ENCODE measurements at regions not wholly inside any gene's neighbourhood (a gene's known extent, or its start where the extent isn't known, plus 50 kb on each side); places are given as distances from the start of the nearest gene placed in this dataset.

DNA sequence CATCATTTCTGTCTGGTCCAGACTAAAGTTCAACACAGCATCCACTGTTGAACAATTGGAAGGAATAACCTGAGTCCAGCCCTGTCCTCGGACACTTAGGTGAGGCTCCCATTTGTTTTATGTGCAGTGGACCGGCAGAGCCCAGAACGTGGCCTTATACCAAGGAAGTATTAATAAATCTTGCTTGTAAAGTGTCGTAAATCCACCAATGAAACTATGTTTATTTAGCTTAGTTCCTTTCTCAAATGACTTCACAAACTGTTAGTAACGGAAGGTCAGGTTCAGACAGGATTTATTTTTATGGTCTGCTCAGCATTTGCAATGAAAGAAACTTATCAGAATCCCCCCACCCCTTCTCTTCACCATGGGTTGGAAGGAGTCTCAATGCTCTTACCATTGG, 149.5 kb downstream of the PCSK1 start:
- Histone ChIP-seq H3K27ac (ENCODE audit: low read depth in 2 of 2, low read length in 1 of 2) (no peak overlapping the region), H2AFZ (ENCODE audit: low read depth) (no peak overlapping the region), H4K20me1 (ENCODE audit: insufficient read depth) (no peaks in the 10 kb centered on the region), H3K4me3 (ENCODE audit: low read depth in 2 of 2, low read length in 1 of 2) (no peak overlapping the region), H3K4me1 (ENCODE audit: control insufficient read depth in 1 of 2, insufficient read depth in 2 of 2, low read depth in 1 of 2, low read length in 1 of 2) (peaks cover 0 to 7% of the 10 kb centered on the region in 2 experiments; a peak in 3 of 4 replicates), H3K9me2 (no peaks in the 10 kb centered on the region), H3K79me2 (ENCODE audit: insufficient read depth) (no peaks in the 10 kb centered on the region), H3K9ac (no peak overlapping the region), H3K36me3 (replicated peaks in 1 of 2; ENCODE audit: control insufficient read depth in 1 of 2, insufficient read depth in 2 of 2, low read length in 1 of 2) (no peaks in the 10 kb centered on the region), H3K9me3 (no peaks in the 10 kb centered on the region), H3K4me2 (no peak overlapping the region), H3F3A (replicated peaks; ENCODE audit: insufficient read depth) (no peaks in the 10 kb centered on the region), H3K27me3 (ENCODE audit: insufficient read depth) (no peaks in the 10 kb centered on the region)
- POLR2A ChIA-PET, result no interaction called here
- CTCF ChIA-PET, result no interaction called here
- 97% methylated on average over 5 of the region's 5 CpGs for WGBS (ENCODE audit: low lambda C conversion rate)
- TF ChIP-seq CHD2 (IDR thresholded peaks at IDR 0.05; ENCODE audit: low read length, partially characterized antibody), result no peak
- TF ChIP-seq JUND (IDR thresholded peaks at IDR 0.05), result no peak
- TF ChIP-seq, protein P1, sequence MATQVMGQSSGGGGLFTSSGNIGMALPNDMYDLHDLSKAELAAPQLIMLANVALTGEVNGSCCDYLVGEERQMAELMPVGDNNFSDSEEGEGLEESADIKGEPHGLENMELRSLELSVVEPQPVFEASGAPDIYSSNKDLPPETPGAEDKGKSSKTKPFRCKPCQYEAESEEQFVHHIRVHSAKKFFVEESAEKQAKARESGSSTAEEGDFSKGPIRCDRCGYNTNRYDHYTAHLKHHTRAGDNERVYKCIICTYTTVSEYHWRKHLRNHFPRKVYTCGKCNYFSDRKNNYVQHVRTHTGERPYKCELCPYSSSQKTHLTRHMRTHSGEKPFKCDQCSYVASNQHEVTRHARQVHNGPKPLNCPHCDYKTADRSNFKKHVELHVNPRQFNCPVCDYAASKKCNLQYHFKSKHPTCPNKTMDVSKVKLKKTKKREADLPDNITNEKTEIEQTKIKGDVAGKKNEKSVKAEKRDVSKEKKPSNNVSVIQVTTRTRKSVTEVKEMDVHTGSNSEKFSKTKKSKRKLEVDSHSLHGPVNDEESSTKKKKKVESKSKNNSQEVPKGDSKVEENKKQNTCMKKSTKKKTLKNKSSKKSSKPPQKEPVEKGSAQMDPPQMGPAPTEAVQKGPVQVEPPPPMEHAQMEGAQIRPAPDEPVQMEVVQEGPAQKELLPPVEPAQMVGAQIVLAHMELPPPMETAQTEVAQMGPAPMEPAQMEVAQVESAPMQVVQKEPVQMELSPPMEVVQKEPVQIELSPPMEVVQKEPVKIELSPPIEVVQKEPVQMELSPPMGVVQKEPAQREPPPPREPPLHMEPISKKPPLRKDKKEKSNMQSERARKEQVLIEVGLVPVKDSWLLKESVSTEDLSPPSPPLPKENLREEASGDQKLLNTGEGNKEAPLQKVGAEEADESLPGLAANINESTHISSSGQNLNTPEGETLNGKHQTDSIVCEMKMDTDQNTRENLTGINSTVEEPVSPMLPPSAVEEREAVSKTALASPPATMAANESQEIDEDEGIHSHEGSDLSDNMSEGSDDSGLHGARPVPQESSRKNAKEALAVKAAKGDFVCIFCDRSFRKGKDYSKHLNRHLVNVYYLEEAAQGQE (IDR thresholded peaks at IDR 0.05; ENCODE audit: low read depth, low read length), result no peak
- TF ChIP-seq EP300 (IDR thresholded peaks at IDR 0.05; ENCODE audit: borderline replicate concordance in 1 of 2, low read depth in 1 of 2, low read length in 1 of 2), result no peak
- no peak for TF ChIP-seq NFIC (IDR thresholded peaks at IDR 0.05; ENCODE audit: borderline replicate concordance)
- TF ChIP-seq, protein P2, sequence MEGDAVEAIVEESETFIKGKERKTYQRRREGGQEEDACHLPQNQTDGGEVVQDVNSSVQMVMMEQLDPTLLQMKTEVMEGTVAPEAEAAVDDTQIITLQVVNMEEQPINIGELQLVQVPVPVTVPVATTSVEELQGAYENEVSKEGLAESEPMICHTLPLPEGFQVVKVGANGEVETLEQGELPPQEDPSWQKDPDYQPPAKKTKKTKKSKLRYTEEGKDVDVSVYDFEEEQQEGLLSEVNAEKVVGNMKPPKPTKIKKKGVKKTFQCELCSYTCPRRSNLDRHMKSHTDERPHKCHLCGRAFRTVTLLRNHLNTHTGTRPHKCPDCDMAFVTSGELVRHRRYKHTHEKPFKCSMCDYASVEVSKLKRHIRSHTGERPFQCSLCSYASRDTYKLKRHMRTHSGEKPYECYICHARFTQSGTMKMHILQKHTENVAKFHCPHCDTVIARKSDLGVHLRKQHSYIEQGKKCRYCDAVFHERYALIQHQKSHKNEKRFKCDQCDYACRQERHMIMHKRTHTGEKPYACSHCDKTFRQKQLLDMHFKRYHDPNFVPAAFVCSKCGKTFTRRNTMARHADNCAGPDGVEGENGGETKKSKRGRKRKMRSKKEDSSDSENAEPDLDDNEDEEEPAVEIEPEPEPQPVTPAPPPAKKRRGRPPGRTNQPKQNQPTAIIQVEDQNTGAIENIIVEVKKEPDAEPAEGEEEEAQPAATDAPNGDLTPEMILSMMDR (IDR thresholded peaks at IDR 0.05), result no peak
- no peak for TF ChIP-seq NRF1 (IDR thresholded peaks at IDR 0.05; ENCODE audit: low read depth, low read length)
- no peak for DNase-seq

DNA sequence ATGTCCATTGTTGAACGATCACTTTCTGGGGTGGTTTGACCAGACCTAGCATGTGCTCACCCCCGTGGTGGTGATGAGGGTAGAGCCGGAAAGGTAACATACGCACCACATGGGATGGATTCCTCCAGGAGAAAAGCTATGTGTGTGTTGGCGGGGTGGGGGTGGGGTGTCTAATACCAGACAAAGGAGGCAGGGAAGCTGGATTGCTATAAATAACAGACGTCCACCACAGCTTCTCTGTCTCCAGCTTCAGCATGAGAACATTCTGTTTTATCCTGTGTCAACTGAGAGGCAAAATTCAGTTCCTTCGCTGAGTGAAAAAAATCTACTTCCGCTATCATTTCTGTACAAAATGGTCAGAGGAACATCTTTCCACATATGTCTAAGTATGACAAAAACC, 151.0 kb downstream of the PCSK1 start:
- Histone ChIP-seq H3K9me2 (no peaks in the 10 kb centered on the region), H3K9ac (no peak overlapping the region), H3K27me3 (ENCODE audit: insufficient read depth) (no peaks in the 10 kb centered on the region), H3K36me3 (replicated peaks in 1 of 2; ENCODE audit: control insufficient read depth in 1 of 2, insufficient read depth in 2 of 2, low read length in 1 of 2) (no peaks in the 10 kb centered on the region), H3F3A (replicated peaks; ENCODE audit: insufficient read depth) (no peaks in the 10 kb centered on the region), H3K9me3 (no peaks in the 10 kb centered on the region), H3K4me3 (ENCODE audit: low read depth in 2 of 2, low read length in 1 of 2) (no peak overlapping the region), H3K4me1 (ENCODE audit: control insufficient read depth in 1 of 2, insufficient read depth in 2 of 2, low read depth in 1 of 2, low read length in 1 of 2) (peaks cover 0 to 7% of the 10 kb centered on the region in 2 experiments; a peak in 2 of 4 replicates), H3K79me2 (ENCODE audit: insufficient read depth) (no peaks in the 10 kb centered on the region), H2AFZ (ENCODE audit: low read depth) (no peak overlapping the region), H3K4me2 (no peak overlapping the region), H3K27ac (ENCODE audit: low read depth in 2 of 2, low read length in 1 of 2) (no peak overlapping the region), H4K20me1 (ENCODE audit: insufficient read depth) (no peaks in the 10 kb centered on the region)
- TF ChIP-seq ELF1 (IDR thresholded peaks at IDR 0.05) (no peak), RAD21 (IDR thresholded peaks at IDR 0.05; ENCODE audit: low read length) (no peak), YY1 (IDR thresholded peaks at IDR 0.05; ENCODE audit: low read depth) (no peak), TEAD4 (IDR thresholded peaks at IDR 0.05; ENCODE audit: borderline replicate concordance, insufficient read depth) (no peak), SMC3 (IDR thresholded peaks at IDR 0.05; ENCODE audit: low read depth, low read length) (no peak), TCF12 (IDR thresholded peaks at IDR 0.05) (no peak), NFIC (IDR thresholded peaks at IDR 0.05; ENCODE audit: borderline replicate concordance) (no peak), RXRA (IDR thresholded peaks at IDR 0.05; ENCODE audit: borderline replicate concordance, low read depth) (no peak)
- 83% methylated on average over 8 of the region's 8 CpGs for WGBS (ENCODE audit: low lambda C conversion rate)
- CTCF ChIA-PET, result interaction anchor here (0.8 kb wide), 1 partner anchor 53 kb away, joined by 3 read pairs; no protein-coding TSS in a partner anchor
- POLR2A ChIA-PET, result no interaction called here
- DNase-seq, result no peak

All from SK-N-SH (cell line).